HUDEP-2 (cell line): ENCODE measurements at regions not wholly inside any gene's neighbourhood (a gene's known extent, or its start where the extent isn't known, plus 50 kb on each side); places are given as distances from the start of the nearest gene placed in this dataset.
"Not testable (repeated sequence)": the region's sequence is repeated elsewhere in the genome, so short reads cannot be mapped to it uniquely, and the experiment has no call there.

ENCODE experiments used
- DNase-seq, 76 experiments: peaks; one replicate each; lab custom pipeline; 2025; ENCODE audit not compliant: unreplicated experiment in 76 of 76; lab: John Stamatoyannopoulos, UW

DNA sequence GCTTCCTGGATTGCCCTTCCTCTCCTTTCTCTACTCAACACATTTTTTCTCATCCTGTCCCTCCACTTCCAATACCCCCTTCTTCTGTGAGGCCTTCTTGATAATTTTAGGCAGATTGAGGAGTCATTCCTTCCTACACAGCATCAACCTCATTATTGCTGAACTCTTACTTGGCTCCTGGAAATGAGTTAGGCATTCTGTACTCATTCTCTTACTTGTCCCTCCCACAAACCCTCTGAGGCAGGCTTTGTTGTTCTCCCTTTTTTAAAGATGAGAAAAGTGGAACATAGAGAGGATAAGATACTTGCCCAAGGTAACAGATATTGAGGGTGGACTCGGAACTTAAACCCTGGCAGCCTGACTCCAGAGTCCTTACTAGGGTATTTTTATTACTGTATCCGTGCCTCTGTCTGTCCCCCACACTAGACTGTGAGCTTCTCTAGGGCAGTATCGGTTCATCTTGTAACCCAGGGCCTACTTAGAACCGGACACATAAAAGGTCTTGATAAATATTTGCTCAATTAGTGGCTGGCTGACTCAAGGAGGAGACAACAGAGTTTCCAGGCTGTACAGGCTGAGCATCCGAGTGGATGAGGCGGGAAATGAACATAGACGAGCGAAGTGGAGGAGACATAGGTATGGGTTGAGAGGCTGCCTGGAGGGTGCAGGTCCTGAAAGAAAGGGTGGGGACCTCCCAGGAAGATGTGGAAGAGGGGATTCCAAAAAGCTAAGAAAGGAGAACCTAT is 148.7 kb upstream of the ATP2B2 start:
- no peak for DNase-seq

DNA sequence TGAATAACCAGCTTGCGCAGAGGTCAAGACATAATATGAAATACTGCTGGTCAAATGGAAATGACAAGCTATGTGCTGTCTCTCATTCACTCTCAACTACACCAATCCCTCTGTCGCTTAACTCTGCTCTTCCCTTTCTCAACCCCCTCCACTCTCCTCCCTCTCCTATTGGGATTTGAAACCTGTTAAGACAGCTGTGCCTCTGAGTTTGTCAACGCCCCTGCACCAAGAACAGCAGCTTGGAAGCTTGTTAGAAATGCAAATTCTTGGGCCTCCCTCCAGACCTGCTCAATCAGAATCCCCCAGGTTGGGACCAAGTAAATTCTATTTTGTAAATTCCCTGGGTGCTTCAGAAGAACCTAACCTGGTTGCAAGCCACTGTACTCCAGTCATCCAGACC is 149.7 kb upstream of the ATP2B2 start:
- no peak for DNase-seq

DNA sequence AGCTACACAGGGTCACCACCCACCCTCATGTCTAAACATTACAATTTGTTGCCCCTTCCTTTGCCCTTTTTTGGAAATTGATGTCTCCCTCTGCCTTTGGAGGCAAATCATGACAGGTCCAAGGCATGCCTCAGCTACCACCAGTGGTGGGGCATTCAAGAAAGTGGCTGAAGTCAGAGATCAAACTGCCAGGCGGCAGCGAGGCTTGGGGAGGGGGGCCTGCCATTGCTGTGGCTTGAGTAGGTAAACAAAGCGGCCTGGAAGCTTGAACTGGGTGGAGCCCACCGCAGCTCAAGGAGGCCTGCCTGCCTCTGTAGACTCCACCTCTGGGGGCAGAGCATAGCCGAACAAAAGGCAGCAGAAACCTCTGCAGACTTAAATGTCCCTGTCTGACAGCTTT is 152.0 kb upstream of the ATP2B2 start:
- not testable (repeated sequence) for DNase-seq

DNA sequence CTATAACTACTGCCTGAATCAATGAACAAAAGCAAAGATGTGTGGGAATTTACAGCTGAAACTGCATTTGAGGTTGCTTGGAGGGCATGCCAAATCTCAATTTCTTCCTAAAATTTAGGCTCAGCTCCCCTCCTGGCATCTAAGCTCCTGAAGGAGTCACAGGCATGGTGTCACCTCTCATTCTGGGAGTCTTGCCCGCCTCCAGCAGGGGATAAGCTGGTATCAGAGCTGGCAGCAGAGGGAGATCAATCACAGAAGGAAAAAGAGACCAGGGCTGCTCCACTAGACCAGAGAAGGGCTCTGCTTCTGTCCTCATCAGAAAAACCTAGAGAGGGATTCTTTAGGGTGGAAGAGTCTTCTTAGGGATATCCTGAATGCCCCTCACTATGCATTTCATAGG is 150.4 kb upstream of the SLC6A11 start:
- no peak for DNase-seq

DNA sequence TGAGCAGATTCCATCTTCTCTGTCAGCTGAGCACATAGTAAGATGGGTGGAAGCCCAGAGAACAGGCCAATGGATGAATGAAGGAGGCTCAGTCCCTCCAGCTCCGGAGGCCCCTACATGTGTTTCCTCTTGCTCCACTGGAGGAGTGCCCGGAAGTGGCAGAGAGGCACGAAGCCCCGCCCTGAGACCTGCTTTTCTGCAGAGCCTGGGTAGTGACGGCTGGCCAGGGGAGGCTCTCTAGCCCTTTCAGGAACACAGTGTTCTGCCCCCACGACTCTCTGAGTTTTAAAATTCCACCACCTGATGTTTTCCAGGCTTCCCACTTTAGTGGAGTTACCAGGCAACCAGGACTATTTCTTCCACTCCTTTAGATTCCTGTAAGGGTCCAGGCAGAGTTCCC is 149.4 kb upstream of the SLC6A11 start:
- peak in 18 of 76 experiments; percentile 1 to 30 (median 11) for DNase-seq

DNA sequence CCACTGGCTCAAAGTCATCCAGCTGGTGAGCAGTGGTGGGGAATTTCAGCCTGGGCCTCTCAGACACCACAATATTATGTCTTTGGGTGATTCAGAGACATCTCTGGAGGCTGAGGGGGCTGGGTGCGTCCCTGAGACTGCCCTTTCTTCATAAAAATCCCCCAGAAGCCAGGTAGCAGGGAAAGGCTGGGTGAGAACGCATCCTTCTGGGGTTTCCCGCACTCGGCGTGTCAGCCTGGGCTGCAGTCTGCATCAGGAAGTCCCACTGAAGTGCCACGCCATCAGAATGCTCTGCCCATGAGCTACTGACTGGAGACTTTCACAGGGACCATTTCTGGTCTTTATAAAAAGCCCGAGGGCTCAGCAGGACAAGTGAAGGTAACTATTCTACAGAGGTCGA is 148.8 kb upstream of the SLC6A11 start:
- no peak for DNase-seq

DNA sequence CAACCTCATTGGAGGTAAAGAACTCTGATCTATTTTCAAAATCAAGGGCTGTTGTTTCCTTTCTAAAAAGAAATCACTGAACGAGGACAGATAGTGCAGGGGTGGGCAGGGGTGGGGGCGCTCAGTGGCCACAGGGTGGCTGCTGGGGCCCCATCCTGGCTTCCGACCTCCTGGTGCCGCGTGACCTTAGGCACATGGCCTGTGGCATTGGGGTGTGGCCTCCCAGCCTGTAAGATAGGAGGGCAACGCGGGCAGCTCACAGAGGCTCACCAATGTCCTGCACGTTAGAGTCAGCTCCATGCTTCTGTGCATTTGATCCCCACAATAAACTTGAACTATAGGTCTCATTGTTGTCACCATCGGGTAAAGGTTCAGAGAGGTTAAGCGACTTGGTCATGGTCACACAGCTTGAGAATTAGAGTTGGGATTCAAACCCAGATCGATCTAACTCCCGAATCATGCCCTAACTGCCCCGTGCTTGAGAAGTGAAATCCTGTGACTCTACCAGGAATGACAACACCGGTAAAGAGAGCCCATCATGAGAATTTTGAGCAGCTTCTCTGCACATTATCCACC is 148.0 kb upstream of the SLC6A11 start:
- DNase-seq = peak in 24 of 76 experiments; percentile 4 to 32 (median 18)

DNA sequence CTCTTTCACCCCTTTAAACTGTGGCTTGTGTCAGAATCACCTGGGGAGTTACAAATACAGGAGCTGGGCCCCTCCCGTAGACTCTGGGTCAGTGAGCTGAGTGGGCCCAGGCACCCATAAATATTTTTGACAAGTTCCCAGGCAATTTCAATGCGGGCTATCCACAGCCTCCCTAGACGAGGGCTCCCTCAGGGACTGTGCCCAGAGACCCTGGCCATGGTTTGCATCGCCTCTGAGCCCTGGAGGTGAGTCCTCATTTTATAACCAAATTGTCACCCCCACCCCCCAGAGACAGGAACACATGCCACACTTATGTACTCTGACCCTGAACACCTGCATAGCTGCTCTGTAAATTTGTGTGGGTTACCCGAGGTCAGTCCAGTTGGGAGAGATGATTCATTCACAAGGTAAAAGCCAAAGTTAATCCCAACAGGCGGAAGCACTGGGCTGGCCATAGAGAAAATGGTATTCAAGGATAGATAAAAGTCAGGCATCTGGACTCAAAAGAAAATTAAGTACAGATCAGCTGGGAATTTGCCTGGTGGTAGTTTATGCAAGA is 146.5 kb upstream of the SLC6A11 start:
- no peak for DNase-seq

DNA sequence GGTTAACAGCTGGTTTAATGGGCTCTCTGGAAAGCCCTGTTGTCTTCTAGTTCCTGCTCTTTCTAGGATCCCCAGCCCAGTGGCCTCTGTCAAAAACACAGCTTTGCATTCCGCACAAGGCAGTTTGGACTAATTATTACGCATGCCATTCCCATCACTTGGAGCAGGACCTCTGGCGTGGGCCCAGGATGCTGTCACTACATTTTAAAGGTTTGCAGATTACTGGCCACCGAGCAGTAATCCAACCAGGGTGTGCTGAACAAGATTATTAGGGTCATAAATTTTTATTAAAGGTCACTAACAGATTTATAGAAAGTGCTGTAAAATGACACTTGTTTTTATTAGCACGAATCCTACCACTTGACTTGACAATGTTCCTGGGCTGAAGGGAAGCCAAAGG is 143.6 kb upstream of the SLC6A11 start:
- no peak for DNase-seq

DNA sequence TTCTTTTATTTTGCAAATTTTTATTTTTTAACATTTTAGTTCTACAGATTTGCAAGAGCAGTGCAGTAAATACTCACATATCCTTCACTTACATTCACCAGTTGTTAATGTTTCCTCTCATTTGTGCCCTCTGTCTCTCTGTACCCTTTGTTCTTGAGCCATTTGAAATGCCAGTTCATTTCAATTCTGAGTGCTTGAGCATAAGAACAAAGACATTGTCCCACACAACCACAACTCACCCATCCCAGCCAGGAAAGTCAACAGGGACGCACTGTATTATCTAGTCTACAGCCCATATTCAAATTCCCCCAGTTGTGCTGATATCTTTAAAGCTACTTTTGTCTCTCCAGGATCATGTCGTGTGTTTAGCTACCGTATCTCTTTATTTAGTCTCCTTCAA is 141.4 kb upstream of the SLC6A11 start:
- DNase-seq = no peak

DNA sequence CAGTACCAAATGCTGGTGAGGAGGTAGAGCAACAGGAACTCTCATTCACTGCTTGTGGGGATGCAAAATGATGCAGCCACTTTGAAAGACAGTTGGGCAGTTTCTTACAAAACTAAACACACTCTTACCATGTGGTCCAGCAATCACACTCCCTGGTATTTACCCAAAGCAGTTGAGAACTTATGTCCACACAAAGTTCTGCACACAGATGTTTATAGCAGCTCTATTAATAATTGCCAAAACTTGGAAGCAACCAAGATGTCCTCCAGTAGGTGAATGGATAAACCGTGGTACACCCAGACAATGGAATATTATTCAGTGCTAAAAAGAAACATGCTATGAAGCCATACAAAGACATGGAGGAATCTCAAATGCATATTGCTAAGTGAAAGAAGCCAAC is 139.1 kb upstream of the SLC6A11 start:
- DNase-seq = no peak

DNA sequence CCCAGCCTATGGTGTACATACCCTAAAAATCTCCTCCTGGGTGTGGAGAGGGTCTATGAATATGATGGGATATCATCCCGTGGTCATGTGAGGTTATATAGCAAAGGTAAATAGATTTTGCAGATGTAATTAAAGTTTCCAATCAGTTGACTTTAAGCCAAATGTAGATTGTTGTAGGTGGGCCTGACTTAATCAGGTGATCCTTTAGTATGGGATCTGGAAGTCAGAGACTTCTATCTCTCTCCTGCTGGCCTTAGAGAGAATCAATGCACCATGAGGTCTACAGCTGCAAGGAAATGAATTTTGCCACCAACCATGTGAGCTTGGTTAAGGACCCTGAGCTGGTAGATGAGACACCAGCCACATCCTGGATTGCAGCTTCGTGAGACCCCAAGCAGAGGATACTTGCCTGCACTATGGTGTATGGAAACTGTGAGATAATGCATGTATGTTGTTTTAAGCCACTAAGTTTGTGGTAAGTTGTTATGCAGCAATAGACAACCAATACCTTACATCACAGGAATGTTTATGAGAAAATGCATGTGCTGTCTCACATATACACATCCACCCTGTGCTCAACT is 137.1 kb upstream of the SLC6A11 start:
- no peak for DNase-seq

DNA sequence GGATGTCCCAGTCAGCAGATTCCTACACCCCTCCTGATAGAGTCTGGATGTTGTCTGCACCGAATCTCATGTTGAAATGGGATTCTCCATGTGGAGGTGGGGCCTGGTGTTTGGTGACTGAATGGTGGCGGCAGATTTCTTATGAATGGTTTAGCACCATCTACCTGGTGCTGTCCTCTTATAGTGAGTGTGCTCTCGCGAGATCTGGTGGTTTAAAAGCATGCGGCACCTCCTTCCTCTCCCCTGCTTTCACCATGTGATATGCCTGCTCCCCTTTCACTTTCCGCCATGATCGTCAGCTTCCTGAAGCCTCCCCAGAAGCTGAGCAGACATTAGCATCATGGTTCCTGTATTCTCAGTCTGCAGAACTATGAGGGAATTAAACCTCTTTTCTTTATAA is 135.2 kb upstream of the SLC6A11 start:
- no peak for DNase-seq

DNA sequence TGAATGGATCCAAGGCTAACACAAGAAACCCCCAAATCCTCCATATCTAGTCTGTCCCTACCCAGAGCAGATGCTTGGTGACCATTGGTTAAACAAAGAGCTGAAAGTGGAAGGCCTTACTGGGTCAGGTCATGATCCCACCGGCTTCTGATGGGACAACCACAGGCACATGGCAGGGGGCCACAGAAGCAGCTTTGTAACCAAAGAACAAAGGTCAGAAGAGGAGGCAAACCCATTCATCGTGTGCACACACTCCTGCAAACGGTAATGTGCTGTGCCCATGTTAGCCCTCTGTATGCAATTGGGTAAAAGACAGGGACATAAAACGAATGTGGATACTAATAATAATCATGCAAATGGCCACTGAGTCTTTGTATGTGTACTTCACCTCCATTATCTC is 133.3 kb upstream of the SLC6A11 start:
- DNase-seq = no peak

DNA sequence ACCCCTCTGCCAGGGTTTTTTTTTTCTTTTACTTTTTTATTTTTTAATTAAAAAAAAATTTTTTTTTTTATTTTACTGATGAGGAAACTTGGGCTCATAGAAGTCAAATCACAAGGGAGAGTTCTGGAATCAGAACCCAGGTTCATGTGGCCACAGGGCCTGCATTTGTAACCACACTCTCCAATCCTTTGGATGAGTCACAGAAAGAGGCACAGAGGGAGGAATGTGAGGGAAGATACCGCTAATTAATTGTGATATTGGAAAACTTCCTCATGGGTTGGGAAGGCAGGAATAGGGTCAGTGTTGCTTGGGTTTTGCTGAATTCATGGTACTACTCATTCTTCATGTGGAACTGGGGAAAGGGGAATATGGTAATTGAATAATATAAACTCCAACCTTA is 132.9 kb upstream of the SLC6A11 start:
- no peak for DNase-seq

DNA sequence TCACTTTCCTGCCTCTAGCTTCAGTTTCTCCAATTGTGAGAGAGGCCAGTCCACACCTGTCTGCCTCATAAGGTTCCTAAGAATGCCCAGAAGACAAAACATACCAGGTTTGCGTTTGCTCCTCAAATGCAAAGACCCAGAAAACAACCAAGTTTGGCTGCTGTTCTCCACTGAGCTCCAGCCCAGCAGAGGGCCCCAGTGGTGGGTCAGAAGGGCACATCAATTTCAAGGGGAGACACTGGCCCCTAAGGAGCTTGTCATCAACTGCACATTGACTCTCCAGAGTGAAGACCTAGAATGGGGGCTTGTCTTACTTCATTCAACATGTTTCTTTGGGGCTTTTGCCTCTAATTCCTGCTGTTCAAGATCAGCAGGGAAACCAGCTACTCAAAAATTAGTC is 127.9 kb upstream of the SLC6A11 start:
- peak in 1 of 76 experiments; percentile 6 for DNase-seq

DNA sequence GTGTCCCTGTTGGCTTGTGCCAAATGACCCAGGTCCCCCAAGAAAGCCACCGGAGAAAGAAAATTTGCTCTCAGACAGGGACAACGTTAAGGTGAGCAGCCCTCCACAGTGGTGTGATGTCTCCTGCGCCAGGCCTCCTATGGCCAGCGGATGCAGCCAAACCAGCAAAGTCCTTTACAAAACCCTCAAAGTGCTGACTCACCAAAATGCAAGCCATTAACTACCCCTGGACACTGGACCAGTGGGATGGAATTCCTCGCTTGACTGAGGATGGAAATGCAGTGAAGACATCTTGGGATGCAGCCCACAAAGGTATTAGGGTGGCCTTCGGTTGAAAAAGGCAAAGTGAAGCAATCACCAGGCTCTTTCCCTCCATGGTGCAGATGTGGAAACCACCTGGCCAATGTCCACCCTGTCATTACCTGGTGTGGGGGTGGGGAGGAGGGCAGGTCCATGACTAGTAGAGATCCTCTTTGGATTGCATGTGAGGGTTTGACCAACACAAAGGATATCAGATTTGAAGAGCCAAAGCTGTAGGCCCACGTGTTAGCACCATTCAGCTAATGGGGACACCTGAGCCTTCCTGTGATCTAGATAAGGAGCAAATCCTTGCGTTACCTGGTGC is 127.4 kb upstream of the SLC6A11 start:
- no peak for DNase-seq

DNA sequence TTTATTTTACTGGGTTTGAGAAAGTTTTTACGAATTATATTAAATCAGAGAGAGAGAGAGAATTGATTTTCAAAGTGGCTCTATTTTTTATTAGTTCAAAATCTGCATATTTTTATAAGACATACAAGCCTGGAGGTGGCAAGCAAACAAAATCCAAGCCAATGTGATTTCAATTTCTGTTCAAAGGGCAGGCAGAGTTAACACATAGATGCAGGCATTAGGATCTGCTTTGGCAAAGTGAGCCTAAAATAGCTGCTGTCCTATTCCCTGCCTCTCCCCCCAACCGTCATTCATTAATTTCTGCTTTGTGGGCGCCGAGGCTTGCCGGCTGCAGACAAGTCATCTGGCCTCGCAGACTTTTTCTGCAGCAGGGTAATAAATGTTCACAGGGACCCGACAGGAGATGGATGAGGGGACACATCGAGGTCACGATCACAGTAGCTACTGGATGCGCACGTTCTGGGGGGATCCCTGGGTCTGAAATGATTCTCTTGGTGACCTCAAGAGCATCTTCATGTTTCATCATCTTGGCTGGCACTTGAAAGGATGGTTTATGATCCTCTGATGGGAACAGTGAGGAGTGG is 123.9 kb upstream of the SLC6A11 start:
- DNase-seq = no peak

DNA sequence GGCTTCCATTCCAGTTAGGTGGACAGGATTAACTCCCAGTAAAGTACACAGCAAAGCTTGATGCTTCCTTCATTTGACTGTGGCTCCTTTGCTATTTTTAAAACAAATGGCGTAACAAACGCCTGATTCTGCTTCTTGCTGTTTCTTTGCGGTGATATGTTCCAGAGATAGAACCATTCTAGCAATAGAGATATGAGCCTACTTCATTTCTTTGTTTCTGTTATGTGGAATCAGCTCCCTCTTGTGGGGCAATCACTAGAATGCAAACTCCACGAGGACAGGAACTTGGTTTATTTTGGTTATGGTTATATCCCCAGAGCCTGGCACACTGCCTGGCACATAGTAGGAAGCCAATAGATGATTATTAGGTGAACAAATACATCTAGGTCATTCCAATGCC is 122.6 kb upstream of the SLC6A11 start:
- DNase-seq = peak in 2 of 76 experiments; percentile 6 to 12

DNA sequence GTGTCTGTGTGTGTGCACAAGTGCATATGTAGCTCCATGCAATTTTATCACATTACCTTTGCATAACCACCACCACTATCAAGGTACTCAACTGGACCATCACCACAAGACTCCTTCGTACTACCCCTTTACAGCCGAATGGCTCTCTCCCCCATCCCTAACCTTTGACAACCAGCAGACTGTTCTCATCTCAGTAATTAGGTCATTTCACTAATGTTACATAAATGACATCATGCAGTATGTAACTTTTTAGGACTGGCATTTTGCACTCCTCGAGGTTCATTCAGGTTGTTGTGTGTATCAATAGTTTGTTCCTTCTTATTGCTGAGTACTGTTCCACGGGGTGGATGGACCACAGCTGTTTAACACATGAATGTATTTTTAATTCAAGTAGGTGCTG is 121.8 kb upstream of the SLC6A11 start:
- no peak for DNase-seq

DNA sequence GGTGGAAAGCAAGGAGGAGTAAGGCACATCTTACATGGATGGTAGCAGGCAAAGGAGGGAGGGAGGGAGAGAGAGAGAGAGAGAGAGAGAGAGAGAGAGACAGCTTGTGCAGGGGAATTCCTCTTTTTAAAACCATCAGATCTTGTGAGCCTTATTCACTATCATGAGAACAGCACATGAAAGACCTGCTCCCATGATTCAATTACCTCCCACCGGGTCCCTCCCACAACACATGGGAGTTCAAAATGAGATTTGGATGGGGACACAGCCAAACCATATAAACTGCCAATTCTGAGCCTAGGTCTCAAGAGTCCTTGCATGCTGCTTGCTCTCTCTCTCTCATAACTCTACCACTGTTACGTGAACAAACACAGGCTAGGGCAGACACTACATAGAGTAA is 120.8 kb upstream of the SLC6A11 start:
- DNase-seq = not testable (repeated sequence)
